VCaP (cell line): ENCODE measurements at regions not wholly inside any gene's neighbourhood (a gene's known extent, or its start where the extent isn't known, plus 50 kb on each side); places are given as distances from the start of the nearest gene placed in this dataset.
"Not testable (repeated sequence)": the region's sequence is repeated elsewhere in the genome, so short reads cannot be mapped to it uniquely, and the experiment has no call there.

ENCODE experiments used
- H3K27ac ChIP-seq: fragments of 450-650 bp; 2 replicates; pipeline ENCODE4 v1.5.1; 2017
- TF ChIP-seq, protein P1 (sequence below): fragments of 450-650 bp; conservative IDR thresholded peaks from 2 replicates; pipeline ENCODE4 v1.5.1; 2017; ENCODE audit warnings: mild to moderate bottlenecking, moderate library complexity

DNA sequence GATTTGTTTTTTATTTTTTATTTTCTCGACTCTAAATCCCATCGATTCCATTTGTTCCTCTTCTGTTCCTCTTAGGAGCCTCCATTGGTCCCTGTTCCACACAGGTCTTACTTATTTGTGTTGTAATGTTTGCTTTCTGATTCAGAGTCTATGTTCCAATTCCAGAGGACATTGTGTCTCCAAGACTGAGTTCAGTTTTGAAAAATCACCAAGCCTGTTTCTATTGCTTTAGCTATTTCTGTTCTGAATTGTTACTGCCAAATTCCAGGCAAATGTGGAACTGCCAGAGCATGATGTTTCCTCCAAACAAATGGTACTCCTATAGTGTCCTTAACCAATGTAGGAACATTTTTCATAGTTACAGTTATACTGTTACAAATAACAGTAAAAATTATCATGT, 270.9 kb upstream of the SPTLC3 start:
- TF ChIP-seq, protein P1, sequence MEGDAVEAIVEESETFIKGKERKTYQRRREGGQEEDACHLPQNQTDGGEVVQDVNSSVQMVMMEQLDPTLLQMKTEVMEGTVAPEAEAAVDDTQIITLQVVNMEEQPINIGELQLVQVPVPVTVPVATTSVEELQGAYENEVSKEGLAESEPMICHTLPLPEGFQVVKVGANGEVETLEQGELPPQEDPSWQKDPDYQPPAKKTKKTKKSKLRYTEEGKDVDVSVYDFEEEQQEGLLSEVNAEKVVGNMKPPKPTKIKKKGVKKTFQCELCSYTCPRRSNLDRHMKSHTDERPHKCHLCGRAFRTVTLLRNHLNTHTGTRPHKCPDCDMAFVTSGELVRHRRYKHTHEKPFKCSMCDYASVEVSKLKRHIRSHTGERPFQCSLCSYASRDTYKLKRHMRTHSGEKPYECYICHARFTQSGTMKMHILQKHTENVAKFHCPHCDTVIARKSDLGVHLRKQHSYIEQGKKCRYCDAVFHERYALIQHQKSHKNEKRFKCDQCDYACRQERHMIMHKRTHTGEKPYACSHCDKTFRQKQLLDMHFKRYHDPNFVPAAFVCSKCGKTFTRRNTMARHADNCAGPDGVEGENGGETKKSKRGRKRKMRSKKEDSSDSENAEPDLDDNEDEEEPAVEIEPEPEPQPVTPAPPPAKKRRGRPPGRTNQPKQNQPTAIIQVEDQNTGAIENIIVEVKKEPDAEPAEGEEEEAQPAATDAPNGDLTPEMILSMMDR, result no peak
- H3K27ac ChIP-seq, result no peak overlapping the region

DNA sequence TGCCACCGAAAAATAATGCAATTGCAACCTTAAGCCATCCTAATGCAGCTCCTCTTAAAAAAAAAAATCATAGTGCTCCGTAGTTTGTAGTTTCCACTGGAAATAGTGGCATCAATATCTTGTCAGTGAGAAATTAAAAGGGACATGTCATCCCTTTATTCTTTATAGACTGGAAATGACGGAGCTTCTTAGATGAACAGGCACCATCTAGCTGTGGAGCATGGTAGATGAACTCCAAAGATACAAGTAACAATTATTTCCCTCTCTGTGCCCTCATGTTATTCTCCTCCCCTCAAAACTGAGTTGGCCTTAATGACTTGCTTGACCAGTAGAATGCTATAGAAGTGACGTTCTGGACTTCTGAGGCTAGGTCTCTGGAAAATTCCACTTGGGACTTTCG, 268.1 kb upstream of the SPTLC3 start:
- no peak overlapping the region for H3K27ac ChIP-seq
- TF ChIP-seq, protein P1, result peak; percentile 37; the same call in 1 of the 2 replicates

DNA sequence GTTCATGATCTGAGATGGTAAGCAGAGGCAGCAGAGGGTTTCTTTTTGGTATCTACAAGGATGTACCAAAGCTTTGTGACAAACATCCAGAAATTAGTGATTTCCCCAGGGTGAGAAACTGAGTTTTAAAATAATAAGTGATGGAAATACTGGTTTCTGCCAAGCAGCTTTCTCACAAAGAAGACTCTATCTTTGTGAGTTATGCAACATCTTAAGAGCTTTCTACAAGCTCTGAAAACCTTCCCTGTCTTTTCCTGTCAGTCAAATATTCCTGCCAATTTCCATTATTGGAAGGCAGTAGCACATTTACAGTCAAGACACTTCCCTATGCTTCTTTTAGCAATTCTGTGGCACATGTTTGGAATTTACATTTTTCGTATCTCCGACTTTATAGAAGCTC, 264.7 kb upstream of the SPTLC3 start:
- H3K27ac ChIP-seq, result no peak overlapping the region
- TF ChIP-seq, protein P1, result no peak

DNA sequence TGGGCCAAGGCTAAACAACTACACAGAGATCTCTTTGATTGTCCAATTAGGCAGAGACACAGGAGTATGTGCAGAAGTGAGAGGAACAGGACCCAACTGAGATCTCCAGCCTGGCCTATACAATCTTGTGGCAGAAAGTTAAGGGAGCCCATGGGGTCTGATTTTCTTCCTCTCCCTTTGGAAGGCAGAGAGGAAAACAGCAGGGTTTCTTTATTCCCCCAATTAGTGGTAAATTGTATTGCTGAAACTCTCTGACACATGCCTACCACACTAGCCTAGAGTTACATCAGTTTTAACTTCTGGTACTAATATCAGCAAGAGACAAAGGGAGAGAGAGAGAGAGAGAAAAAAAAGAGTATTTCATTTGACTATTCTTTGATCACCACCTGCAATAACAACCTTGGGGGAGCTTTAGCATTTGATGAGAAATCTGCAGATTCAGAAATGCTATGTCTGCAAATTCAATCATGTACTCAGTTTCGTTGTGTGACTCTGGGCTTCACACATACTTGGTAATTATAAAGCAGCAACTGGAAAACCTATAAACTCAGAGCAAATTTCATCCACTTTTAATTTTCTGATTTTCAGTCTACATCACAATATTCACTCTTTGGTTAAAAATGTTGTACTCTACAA, 260.3 kb upstream of the SPTLC3 start:
- no peak overlapping the region for H3K27ac ChIP-seq

DNA sequence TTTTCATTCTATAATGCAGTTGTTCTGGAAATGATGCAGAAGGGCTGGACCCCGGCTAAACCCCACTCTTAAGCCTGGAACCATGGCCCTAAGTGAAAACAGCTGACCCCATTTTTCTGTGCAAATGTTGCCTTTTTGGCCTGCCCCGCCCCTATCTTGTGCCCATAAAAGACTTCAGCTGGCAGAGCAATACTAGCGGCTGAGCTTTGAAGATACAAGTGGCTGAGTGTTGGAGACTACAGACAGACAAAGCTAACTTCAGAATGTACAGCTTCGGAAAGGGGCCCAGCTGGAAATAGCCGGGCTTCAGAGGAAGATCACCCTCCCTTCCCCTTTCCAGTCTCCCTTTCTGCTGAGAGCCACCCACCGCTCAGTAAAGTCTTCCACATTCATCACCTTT, 258.6 kb upstream of the SPTLC3 start:
- H3K27ac ChIP-seq, result no peak overlapping the region
- TF ChIP-seq, protein P1, result no peak

More for the DNA sequence above, 260.3 kb upstream of the SPTLC3 start:
- TF ChIP-seq, protein P1, result no peak

DNA sequence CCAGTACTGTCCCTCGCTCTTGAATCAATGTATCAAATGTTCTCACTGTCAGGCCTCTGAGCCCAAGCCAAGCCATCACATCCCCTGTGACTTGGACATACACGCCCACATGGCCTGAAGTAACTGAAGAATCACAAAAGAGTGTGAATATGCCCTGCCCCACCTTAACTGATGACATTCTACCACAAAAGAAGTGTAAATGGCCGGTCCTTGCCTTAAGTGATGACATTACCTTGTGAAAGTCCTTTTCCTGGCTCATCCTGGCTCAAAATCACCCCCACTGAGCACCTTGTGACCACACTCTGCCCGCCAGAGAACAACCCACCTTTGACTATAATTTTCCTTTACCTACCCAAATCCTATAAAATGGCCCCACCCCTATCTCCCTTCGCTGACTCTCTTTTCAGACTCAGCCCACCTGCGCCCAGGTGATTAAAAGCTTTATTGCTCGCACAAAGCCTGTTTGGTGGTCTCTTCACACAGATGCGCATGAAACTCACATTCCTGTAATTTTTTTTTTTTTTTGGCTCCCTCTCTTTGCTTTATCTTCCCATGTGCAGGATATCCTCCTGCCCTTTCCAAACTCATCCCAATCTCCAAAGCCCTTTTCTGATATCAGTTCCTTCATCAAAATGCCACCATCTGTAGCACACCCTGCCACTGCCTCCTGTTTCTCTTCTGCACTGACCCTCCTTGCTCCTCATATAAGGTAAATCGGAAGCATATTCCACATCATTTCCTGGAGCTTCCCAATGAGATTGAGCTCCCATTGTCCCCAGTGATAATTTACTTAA, 255.7 kb upstream of the SPTLC3 start:
- H3K27ac ChIP-seq, result not testable (repeated sequence)

DNA sequence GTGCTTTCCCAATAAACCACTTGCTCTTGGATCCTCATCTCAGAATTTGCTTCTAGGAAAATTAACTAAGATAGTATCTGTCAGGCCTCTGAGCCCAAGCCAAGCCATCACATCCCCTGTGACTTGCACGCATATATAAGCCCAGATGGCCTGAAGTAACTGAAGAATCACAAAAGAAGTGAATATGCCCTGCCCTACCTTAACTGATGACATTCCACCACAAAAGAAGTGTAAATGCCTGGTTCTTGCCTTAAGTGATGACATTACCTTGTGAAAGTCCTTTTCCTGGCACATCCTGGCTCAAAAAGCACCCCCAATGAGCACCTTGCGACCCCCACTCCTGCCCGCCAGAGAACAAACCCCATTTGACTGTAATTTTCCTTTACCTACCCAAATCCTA, 255.0 kb upstream of the SPTLC3 start:
- H3K27ac ChIP-seq, result not testable (repeated sequence)

DNA sequence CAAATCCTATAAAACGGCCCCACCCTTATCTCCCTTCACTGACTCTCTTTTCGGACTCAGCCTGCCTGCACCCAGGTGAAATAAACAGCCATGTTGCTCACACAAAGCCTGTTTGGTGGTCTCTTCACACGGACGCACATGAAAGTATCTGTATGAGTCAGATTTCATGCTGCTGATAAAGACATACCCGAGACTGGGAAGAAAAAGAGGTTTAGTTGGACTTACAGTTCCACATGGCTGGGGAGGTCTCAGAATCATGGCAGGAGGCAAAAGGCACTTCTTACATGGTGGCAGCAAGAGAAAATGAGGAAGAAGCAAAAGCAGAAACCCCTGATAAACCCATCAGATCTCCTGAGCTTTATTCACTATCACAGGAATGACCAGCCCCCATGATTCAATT, 249.3 kb upstream of the SPTLC3 start:
- H3K27ac ChIP-seq, result not testable (repeated sequence)

DNA sequence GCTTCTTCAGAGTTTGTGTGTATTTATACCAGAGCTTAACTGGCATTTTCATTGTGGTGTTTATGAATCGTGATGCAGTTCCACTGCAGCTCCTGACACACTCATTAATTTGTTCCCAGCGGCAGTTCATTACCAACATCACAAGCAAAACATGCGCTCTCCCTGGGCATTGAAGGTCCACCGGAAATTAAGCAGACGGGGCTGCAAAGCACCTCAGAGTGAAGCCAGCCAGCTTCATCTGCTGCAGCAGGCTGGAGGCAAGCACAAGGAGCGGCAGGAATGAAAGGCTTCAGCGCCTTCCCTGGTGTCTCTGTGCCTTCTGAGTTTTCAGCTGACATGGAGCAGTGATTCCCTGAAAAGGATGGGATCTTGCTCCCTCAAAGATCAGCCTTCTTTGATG, 246.0 kb upstream of the SPTLC3 start:
- H3K27ac ChIP-seq, result no peak overlapping the region
- TF ChIP-seq, protein P1, result no peak
